GM23338 (cell line): ENCODE measurements at regions not wholly inside any gene's neighbourhood (a gene's known extent, or its start where the extent isn't known, plus 50 kb on each side); places are given as distances from the start of the nearest gene placed in this dataset.

Experiments
- ATAC-seq: fragments of 200-7000 bp; cut with Tn5 transposase; 3 replicates; pipeline ENCODE4 v1.9.1; 2020
- DNase-seq: peaks from one replicate; pipeline ENCODE4 v3.0.0-alpha.2; 2015; ENCODE audit warnings: low spot score
- H2AFZ ChIP-seq: fragments of 200-600 bp; sonication (generic); 2 replicates; pipeline ENCODE4 v1.8.0; 2016; ENCODE audit warnings: antibody characterized with exemption, mild to moderate bottlenecking, moderate library complexity
- H3F3A ChIP-seq: fragments of 200-600 bp; sonication (generic); replicated peaks from 2 replicates; pipeline ENCODE4 v1.8.0; 2017; ENCODE audit warnings: antibody characterized with exemption, mixed run types, low read depth
- H3K27ac ChIP-seq: fragments of 200-600 bp; sonication (generic); 2 replicates; pipeline ENCODE4 v1.6.1; 2016; ENCODE audit warnings: low read depth
- H3K27me3 ChIP-seq: fragments of 200-600 bp; sonication (generic); 2 replicates; pipeline ENCODE4 v1.8.0; 2016; ENCODE audit warnings: mild to moderate bottlenecking, mixed run types, moderate library complexity; ENCODE audit not compliant: insufficient read depth
- H3K36me3 ChIP-seq: fragments of 200-600 bp; sonication (generic); 2 replicates; pipeline ENCODE4 v1.8.0; 2016; ENCODE audit warnings: mild to moderate bottlenecking; ENCODE audit not compliant: insufficient read depth
- H3K4me1 ChIP-seq: fragments of 200-600 bp; sonication (generic); 2 replicates; pipeline ENCODE4 v1.8.0; 2016; ENCODE audit warnings: mild to moderate bottlenecking, moderate library complexity; ENCODE audit not compliant: insufficient read depth
- H3K4me2 ChIP-seq: fragments of 200-600 bp; sonication (generic); 2 replicates; pipeline ENCODE4 v1.7.1; 2017; ENCODE audit warnings: mixed run types
- H3K4me3 ChIP-seq: fragments of 200-600 bp; sonication (generic); 2 replicates; pipeline ENCODE4 v1.6.1; 2016; ENCODE audit warnings: mixed run types
- H3K79me2 ChIP-seq: fragments of 200-600 bp; sonication (generic); replicated peaks from 2 replicates; pipeline ENCODE4 v1.8.0; 2017; ENCODE audit warnings: mild to moderate bottlenecking; ENCODE audit not compliant: insufficient read depth
- H3K9me2 ChIP-seq: fragments of 200-600 bp; sonication (generic); 2 replicates; pipeline ENCODE4 v1.8.0; 2017; ENCODE audit not compliant: insufficient read depth
- H4K20me1 ChIP-seq: fragments of 200-600 bp; sonication (generic); replicated peaks from 2 replicates; pipeline ENCODE4 v1.8.0; 2017; ENCODE audit warnings: mild to moderate bottlenecking; ENCODE audit not compliant: insufficient read depth
- H3K27ac Mint-ChIP-seq: 2 replicates; pipeline ENCODE4 v1.8.0; 2020; ENCODE audit warnings: inconsistent platforms, mild to moderate bottlenecking, moderate library complexity, mixed read lengths
- H3K27me3 Mint-ChIP-seq: 3 replicates; pipeline ENCODE4 v1.8.0; 2022; ENCODE audit warnings: low read depth, mild to moderate bottlenecking, moderate library complexity, mixed read lengths, inconsistent platforms; ENCODE audit not compliant: insufficient read depth, poor library complexity
- H3K36me3 Mint-ChIP-seq: 3 replicates; pipeline ENCODE4 v1.8.0; 2021; ENCODE audit warnings: low read depth, mild to moderate bottlenecking, inconsistent platforms, moderate library complexity, mixed read lengths
- H3K4me1 Mint-ChIP-seq: 3 replicates; pipeline ENCODE4 v1.8.0; 2020; ENCODE audit warnings: mild to moderate bottlenecking, inconsistent platforms, mixed read lengths
- H3K4me3 Mint-ChIP-seq: 3 replicates; pipeline ENCODE4 v1.8.0; 2021; ENCODE audit warnings: moderate library complexity, mild to moderate bottlenecking, inconsistent platforms, mixed read lengths
- H3K9me3 Mint-ChIP-seq: 3 replicates; pipeline ENCODE4 v1.8.0; 2020; ENCODE audit warnings: moderate library complexity, mild to moderate bottlenecking, inconsistent platforms, mixed read lengths
- CREB1 ChIP-seq: fragments of 250-450 bp; sonication (Bioruptor Pico); IDR thresholded peaks from 2 replicates; pipeline ENCODE4 v1.5.0; 2020; ENCODE audit warnings: low read depth, mild to moderate bottlenecking, moderate library complexity
- CTCF ChIP-seq, 2 experiments: fragments of 200-600 bp in 1 of 2; sonication (generic) in 1 of 2; conservative IDR thresholded peaks; 2 replicates each; pipeline versions ENCODE4 v1.5.1 to v1.6.1; 2016 to 2017; ENCODE audit warnings: antibody characterized with exemption in 2 of 2, low read depth in 2 of 2, mild to moderate bottlenecking in 2 of 2, moderate library complexity in 1 of 2
- ETS1 ChIP-seq: IDR thresholded peaks from 2 replicates; pipeline ENCODE4 v1.6.1; 2016; ENCODE audit warnings: antibody characterized with exemption
- EZH2 ChIP-seq: fragments of 200-600 bp; sonication (generic); IDR thresholded peaks from one replicate; pipeline ENCODE4 v1.8.0; 2017; ENCODE audit warnings: antibody characterized with exemption, mild to moderate bottlenecking, low read depth; ENCODE audit not compliant: unreplicated experiment
- EZH2phosphoT487 ChIP-seq: fragments of 200-600 bp; sonication (generic); IDR thresholded peaks from one replicate; pipeline ENCODE4 v1.8.1; 2018; ENCODE audit warnings: antibody characterized with exemption; ENCODE audit not compliant: unreplicated experiment
- JUNB ChIP-seq: IDR thresholded peaks from one replicate; pipeline ENCODE4 v1.6.1; 2016; ENCODE audit warnings: antibody characterized with exemption; ENCODE audit not compliant: unreplicated experiment
- NANOG ChIP-seq: IDR thresholded peaks from 2 replicates; pipeline ENCODE4 v1.6.1; 2016; ENCODE audit warnings: antibody characterized with exemption, borderline replicate concordance
- ZNF331 ChIP-seq: fragments of 250-450 bp; sonication (Bioruptor Pico); IDR thresholded peaks from 2 replicates; pipeline ENCODE4 v1.5.0; 2020; ENCODE audit warnings: low read depth, mild to moderate bottlenecking, moderate library complexity
- ZNF462 ChIP-seq: fragments of 250-450 bp; sonication (Bioruptor Pico); IDR thresholded peaks from 2 replicates; pipeline ENCODE4 v1.5.0; 2020; ENCODE audit warnings: mild to moderate bottlenecking, moderate library complexity

- TF ChIP-seq ZNF462 (CRISPR knock-in tag) (no peak), JUNB (no peak), ZNF331 (CRISPR knock-in tag) (no peak), EZH2phosphoT487 (no peak), EZH2 (no peak), CTCF (conservative IDR thresholded peaks at IDR 0.05; ENCODE audit: low read depth in 2 of 2) (no peak)
Measured at GRCh38 chr3:104323226-104323625, 1043.5 kb upstream of the ALCAM start (continued).

- Histone ChIP-seq H3K4me3 (no peak overlapping the region), H2AFZ (no peak overlapping the region)
- ATAC-seq, result no peak
Measured at GRCh38 chr3:104347291-104347690, 1019.4 kb upstream of the ALCAM start.

More at GRCh38 chr3:104347291-104347690, 1019.4 kb upstream of the ALCAM start:
- Mint-ChIP-seq H3K36me3 (peaks cover 16% of the 10 kb centered on the region; the same call in 2 of the 3 replicates), H3K4me1 (peaks cover 5% of the 10 kb centered on the region; the same call in 1 of the 3 replicates), H3K9me3 (peaks cover 15% of the 10 kb centered on the region; the same call in 2 of the 3 replicates), H3K27ac (no peak overlapping the region), H3K4me3 (no peak overlapping the region), H3K27me3 (no peaks in the 10 kb centered on the region)
- H3K79me2 ChIP-seq, result no peaks in the 10 kb centered on the region
- TF ChIP-seq ETS1 (no peak), NANOG (no peak), ZNF331 (CRISPR knock-in tag) (no peak), CREB1 (CRISPR knock-in tag) (no peak)
- H3K4me2 ChIP-seq, result no peak overlapping the region
- H3K27ac ChIP-seq, result no peak overlapping the region
- no peaks in the 10 kb centered on the region for H3K9me2 ChIP-seq
- no peaks in the 10 kb centered on the region for H3K27me3 ChIP-seq
- no peak for DNase-seq
- no peaks in the 10 kb centered on the region for H3F3A ChIP-seq
- no peaks in the 10 kb centered on the region for H4K20me1 ChIP-seq
- H3K4me1 ChIP-seq, result peaks cover 6% of the 10 kb centered on the region; the same call in 1 of the 2 replicates
- H3K36me3 ChIP-seq, result 0 out of 2 replicates have a peak, but pooled peaks cover 8% of the 10 kb centered on the region
